Ovary (tissue), 7 donors: ENCODE measurements at regions not wholly inside any gene's neighbourhood (a gene's known extent, or its start where the extent isn't known, plus 50 kb on each side); places are given as distances from the start of the nearest gene placed in this dataset.

Experiments
- DNase-seq, 5 donors: peaks; one replicate each; pipeline ENCODE4 v3.0.0-alpha.2; 2019 to 2020
- H3K27ac ChIP-seq, 2 donors: fragments of 200-600 bp; one replicate each; pipeline versions ENCODE4 v1.5.1 to v1.8.0; 2019 to 2022
- H3K27me3 ChIP-seq: fragments of 200-600 bp; one replicate; pipeline ENCODE4 v1.8.0; 2022
- H3K36me3 ChIP-seq: fragments of 200-600 bp; sonication (generic); one replicate; pipeline ENCODE4 v1.5.1; 2019
- H3K4me1 ChIP-seq: one replicate; pipeline ENCODE4 v1.8.1; 2013; ENCODE audit warnings: mild to moderate bottlenecking, moderate library complexity; ENCODE audit not compliant: insufficient read depth
- H3K4me3 ChIP-seq: fragments of 200-600 bp; sonication (generic); one replicate; pipeline ENCODE4 v1.5.1; 2017
- H3K9me3 ChIP-seq, 2 donors: fragments of 200-600 bp in 1 of 2; sonication (generic) in 1 of 2; one replicate each; pipeline versions ENCODE4 v1.5.1 to v1.8.1; 2013 to 2019; ENCODE audit warnings: mild to moderate bottlenecking in 1 of 2, moderate library complexity in 1 of 2
- EP300 ChIP-seq: sonication (generic); formaldehyde crosslinking; IDR thresholded peaks from one replicate; pipeline ENCODE4 v1.6.1; 2017; ENCODE audit warnings: antibody characterized with exemption
- POLR2A ChIP-seq: fragments of 450-650 bp; IDR thresholded peaks from one replicate; pipeline ENCODE4 v1.6.1; 2017; ENCODE audit warnings: antibody characterized with exemption, mild to moderate bottlenecking, moderate library complexity
- WGBS, 3 donors: extraction: QIAGEN DNeasy Blood & Tissue Kit in 1 of 3; methylation state at CpG; one replicate each; pipeline versions ENCODE4 v1.1.5 to v1.1.7; 2013 to 2017; 5-methylcytosine and 5-hydroxymethylcytosine counted together
- intact Hi-C, 4 donors: fragments of 100-400 bp; cut with DNase I; formaldehyde crosslinking; loops; one replicate each; pipeline versions ENCODE4 v1.11.0 to v1.15.1; 2022 to 2023
- TF ChIP-seq, protein P1 (sequence below), 3 donors: fragments of 450-650 bp in 2 of 3; fragments of 200-600 bp in 1 of 3; IDR thresholded peaks; one replicate each; pipeline versions ENCODE4 v1.5.1 to v1.8.0; 2016 to 2022; ENCODE audit warnings: antibody characterized with exemption in 3 of 3, mild to moderate bottlenecking in 1 of 3
- donor health status: DM: no; HTN: no; CAD: no; lungs with moderate emphysema.
- donor health status: DM: no; HTN: no; CAD: no.
- donor health status: Bipolar disorder and iron deficiency.
- donor health status: DM: no; HTN: no; CAD: no.
- donor health status: DM: yes; HTN: yes; CAD: no.

DNA sequence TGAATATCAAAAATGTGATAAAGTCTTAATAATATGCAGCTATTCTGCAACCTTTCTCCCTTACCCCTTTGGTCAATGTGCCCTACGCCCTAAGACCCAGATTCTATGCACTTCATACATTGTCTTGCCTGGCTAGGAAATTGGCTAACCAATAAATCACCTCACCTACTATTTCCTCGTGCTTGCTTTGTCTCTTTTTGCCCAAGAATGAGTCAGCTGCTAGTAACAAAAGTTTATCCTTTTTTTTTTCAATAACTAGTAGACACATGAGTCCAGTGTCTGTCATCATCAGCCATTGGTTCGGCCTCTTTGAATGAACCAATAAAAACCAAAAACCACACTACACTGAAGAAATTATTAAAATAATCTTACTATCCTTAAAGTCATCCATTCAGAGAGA, 387.1 kb downstream of the PPP3CA start:
- 86 to 91% (median 90%) methylated on average over 3 of the region's 3 CpGs for WGBS, 3 donors
- H3K27ac ChIP-seq: no peak overlapping the region

DNA sequence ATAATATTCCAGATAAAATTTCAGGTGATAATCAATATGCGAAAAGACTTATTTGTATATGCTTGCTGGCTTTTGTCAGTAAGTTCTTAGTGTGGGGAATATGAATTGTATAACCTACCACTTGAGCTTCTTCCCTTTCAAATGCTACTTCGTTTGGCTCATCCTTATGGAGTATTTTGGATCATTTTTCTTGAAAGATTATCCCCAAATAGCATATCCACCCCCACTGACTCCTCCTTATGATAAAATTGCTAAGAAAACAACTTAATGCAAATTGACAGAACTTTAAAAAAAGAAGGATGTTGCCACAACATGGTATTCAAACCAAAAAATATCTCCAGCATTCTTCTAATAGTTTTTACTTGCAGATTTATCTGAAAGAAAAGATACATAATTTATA, 393.3 kb downstream of the PPP3CA start:
- intact Hi-C loops: no loop called here
- H3K36me3 ChIP-seq: no peaks in the 10 kb centered on the region
- WGBS, 3 donors: 58 to 70% (median 68%) methylated on average over 2 of the region's 2 CpGs

More for the DNA sequence above, 387.1 kb downstream of the PPP3CA start:
- DNase-seq: no peak
- no peaks in the 10 kb centered on the region for H3K9me3 ChIP-seq
- no peaks in the 10 kb centered on the region for H3K36me3 ChIP-seq
- H3K27me3 ChIP-seq: no peaks in the 10 kb centered on the region
- H3K4me1 ChIP-seq: no peaks in the 10 kb centered on the region
- H3K4me3 ChIP-seq: no peak overlapping the region
- intact Hi-C loops: no loop called here
- TF ChIP-seq EP300 (no peak), POLR2A (no peak)
- TF ChIP-seq, protein P1, sequence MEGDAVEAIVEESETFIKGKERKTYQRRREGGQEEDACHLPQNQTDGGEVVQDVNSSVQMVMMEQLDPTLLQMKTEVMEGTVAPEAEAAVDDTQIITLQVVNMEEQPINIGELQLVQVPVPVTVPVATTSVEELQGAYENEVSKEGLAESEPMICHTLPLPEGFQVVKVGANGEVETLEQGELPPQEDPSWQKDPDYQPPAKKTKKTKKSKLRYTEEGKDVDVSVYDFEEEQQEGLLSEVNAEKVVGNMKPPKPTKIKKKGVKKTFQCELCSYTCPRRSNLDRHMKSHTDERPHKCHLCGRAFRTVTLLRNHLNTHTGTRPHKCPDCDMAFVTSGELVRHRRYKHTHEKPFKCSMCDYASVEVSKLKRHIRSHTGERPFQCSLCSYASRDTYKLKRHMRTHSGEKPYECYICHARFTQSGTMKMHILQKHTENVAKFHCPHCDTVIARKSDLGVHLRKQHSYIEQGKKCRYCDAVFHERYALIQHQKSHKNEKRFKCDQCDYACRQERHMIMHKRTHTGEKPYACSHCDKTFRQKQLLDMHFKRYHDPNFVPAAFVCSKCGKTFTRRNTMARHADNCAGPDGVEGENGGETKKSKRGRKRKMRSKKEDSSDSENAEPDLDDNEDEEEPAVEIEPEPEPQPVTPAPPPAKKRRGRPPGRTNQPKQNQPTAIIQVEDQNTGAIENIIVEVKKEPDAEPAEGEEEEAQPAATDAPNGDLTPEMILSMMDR (IDR thresholded peaks at IDR 0.05): no peak

DNA sequence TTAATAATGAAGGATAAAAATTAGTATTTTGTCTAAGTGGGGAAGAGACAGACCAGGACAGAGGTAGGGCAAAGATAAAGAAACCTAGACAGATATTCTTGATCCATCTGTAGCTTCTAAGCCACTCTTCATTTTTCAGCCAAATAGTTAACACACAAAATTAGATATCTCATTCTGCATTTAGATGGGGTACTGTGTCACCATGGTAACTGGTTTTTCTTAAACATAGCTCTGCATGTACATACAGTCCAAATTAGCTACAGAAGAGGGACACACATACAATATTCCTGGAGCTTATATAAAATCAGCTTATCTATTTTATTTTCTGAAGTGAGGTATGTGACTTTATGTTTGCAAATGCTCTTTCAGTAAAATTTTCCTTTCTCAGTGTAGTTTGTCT, 393.7 kb downstream of the PPP3CA start:
- intact Hi-C loops: no loop called here
- H3K36me3 ChIP-seq: no peaks in the 10 kb centered on the region
- H3K27me3 ChIP-seq: no peaks in the 10 kb centered on the region
- DNase-seq: no peak
- H3K9me3 ChIP-seq: no peaks in the 10 kb centered on the region
- TF ChIP-seq, protein P1 (IDR thresholded peaks at IDR 0.05): no peak
- TF ChIP-seq EP300 (no peak), POLR2A (no peak)
- H3K27ac ChIP-seq: no peak overlapping the region
- no peaks in the 10 kb centered on the region for H3K4me1 ChIP-seq
- H3K4me3 ChIP-seq: no peak overlapping the region

More for the DNA sequence above, 393.3 kb downstream of the PPP3CA start:
- no peak overlapping the region for H3K4me3 ChIP-seq
- H3K4me1 ChIP-seq: no peaks in the 10 kb centered on the region
- H3K27ac ChIP-seq: no peak overlapping the region
- H3K9me3 ChIP-seq: no peaks in the 10 kb centered on the region
- no peaks in the 10 kb centered on the region for H3K27me3 ChIP-seq
- TF ChIP-seq EP300: no peak
- no peak for TF ChIP-seq POLR2A
- TF ChIP-seq, protein P1 (IDR thresholded peaks at IDR 0.05): no peak
- DNase-seq: no peak

DNA sequence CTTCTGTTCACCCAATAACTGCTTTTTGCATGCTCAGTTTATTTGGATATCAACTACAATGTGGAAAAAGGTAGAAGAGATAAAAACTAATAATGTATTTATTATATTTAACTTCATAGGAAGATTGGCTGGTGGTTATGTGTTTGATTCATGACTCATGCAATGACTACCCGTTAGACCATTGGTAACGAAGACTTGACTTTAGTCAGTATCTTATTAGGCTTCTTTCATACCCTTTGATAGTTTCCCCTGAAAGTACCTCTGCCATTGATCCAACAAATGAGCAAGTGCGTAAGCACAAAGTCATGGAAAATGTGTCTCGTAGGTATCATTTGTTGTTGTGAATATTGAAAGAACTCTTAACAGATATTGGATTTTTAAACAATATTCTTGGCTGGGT, 394.7 kb downstream of the PPP3CA start:
- TF ChIP-seq EP300 (no peak), POLR2A (no peak)
- TF ChIP-seq, protein P1 (IDR thresholded peaks at IDR 0.05): no peak
- intact Hi-C loops: no loop called here
- H3K36me3 ChIP-seq: no peaks in the 10 kb centered on the region

More for the DNA sequence above, 394.7 kb downstream of the PPP3CA start:
- no peaks in the 10 kb centered on the region for H3K27me3 ChIP-seq
- H3K27ac ChIP-seq: no peak overlapping the region
- no peak for DNase-seq
- WGBS, 3 donors: 72 to 94% (median 85%) methylated on average over 4 of the region's 4 CpGs
- no peak overlapping the region for H3K4me3 ChIP-seq
- no peaks in the 10 kb centered on the region for H3K4me1 ChIP-seq
- H3K9me3 ChIP-seq: no peaks in the 10 kb centered on the region
